Activated T-helper 2 cell treated with anti-CD3 and anti-CD28 coated beads, Interferon-gamma antibody, Interleukin-2, Interleukin-4, amounts not matched to agents 10 μg/mL and 5 μg/mL and 100 μg/mL, durations not matched to agents 14 hours and 24 hours and 36 hours (primary cell): ENCODE measurements at regions not wholly inside any gene's neighbourhood (a gene's known extent, or its start where the extent isn't known, plus 50 kb on each side); places are given as distances from the start of the nearest gene placed in this dataset.

ENCODE experiments used
- DNase-seq: peaks from one replicate; pipeline ENCODE4 v3.0.0; 2021; ENCODE audit warnings: low spot score
- H3K27ac Mint-ChIP-seq: one replicate; pipeline ENCODE4 v1.8.0; 2021; ENCODE audit warnings: mixed read lengths
- H3K27me3 Mint-ChIP-seq: one replicate; pipeline ENCODE4 v1.8.0; 2021; ENCODE audit warnings: low read depth, mixed read lengths
- H3K36me3 Mint-ChIP-seq: one replicate; pipeline ENCODE4 v1.8.0; 2021; ENCODE audit warnings: low read depth, mixed read lengths
- H3K4me1 Mint-ChIP-seq: one replicate; pipeline ENCODE4 v1.8.0; 2021; ENCODE audit warnings: low read depth, mixed read lengths
- H3K4me3 Mint-ChIP-seq: one replicate; pipeline ENCODE4 v1.8.0; 2021; ENCODE audit warnings: low read depth, mild to moderate bottlenecking, moderate library complexity, mixed read lengths
- H3K9me3 Mint-ChIP-seq: one replicate; pipeline ENCODE4 v1.8.0; 2021; ENCODE audit warnings: mixed read lengths
- intact Hi-C: fragments of 100-400 bp; cut with micrococcal nuclease; formaldehyde crosslinking; loops from one replicate; pipeline ENCODE4 v1.15.1; 2023

DNA sequence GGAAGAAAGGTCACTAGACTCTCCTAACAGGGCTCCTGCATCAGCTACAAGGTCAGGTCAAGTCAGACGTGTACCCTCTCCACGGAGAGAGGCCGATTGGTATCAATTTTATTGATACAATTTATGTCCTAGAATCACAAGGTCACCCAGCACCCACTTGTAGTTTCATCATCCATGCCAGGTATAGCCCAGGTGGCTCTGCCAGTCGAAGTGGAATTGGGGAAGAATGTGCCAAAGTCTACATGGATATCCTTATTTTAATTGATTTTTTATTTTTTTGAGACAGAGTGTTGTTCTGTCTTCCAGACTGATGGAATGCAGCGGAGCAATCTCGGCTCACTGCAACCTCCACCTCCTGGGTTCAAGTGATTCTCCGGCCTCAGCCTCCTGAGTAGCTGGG is 334.1 kb downstream of the SHANK2 start:
- peaks cover 35% of the 10 kb centered on the region for H3K9me3 Mint-ChIP-seq
- no peak for DNase-seq
- H3K27ac Mint-ChIP-seq = no peak overlapping the region
- intact Hi-C loops = no loop called here
- no peaks in the 10 kb centered on the region for H3K4me1 Mint-ChIP-seq
- H3K36me3 Mint-ChIP-seq = no peaks in the 10 kb centered on the region
- no peaks in the 10 kb centered on the region for H3K27me3 Mint-ChIP-seq
- H3K4me3 Mint-ChIP-seq = no peak overlapping the region

DNA sequence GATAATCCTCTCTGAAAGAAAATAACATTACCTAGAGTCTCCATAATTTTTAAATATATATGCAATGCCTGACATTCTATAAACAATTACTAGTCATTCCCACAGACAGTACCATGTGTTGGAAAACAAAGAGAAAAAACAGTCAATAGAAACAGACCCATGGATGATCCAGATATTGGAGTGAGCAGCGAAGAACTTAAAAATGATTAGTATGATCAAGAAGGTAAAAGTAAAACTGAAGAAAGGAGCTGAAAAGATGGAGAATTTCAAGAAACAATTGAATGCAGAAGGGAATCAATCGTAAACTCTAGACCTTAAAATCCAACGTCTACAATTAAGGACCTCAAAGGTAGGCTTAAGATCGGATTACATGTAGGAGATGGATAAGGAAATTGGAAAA is 330.6 kb downstream of the SHANK2 start:
- no peak for DNase-seq
- Mint-ChIP-seq H3K27ac (no peak overlapping the region), H3K27me3 (no peaks in the 10 kb centered on the region), H3K9me3 (peaks cover 33% of the 10 kb centered on the region), H3K4me1 (no peaks in the 10 kb centered on the region), H3K36me3 (no peaks in the 10 kb centered on the region), H3K4me3 (no peak overlapping the region)
- intact Hi-C loops = no loop called here

DNA sequence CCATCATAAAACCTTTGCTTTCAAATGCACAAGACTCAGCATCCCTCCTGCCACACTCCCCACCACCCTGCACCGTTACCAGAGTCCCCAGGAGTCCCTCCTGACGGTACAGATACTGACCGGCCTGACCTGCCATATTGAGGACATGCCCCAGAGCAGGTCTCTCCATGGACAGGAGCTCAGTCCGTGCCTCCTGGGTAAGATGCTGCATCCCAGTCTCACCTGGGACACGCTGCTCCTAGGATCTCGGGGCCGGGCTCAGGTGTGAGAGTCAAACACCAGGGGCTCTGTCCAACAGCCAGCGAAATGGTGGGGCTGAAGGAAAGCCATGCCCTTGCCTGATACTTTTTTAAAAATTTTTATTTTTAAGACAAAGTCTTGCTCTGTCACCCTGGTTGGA is 328.3 kb downstream of the SHANK2 start:
- Mint-ChIP-seq H3K27me3 (no peaks in the 10 kb centered on the region), H3K9me3 (peaks cover 25% of the 10 kb centered on the region), H3K4me3 (no peak overlapping the region), H3K4me1 (no peaks in the 10 kb centered on the region), H3K27ac (no peak overlapping the region), H3K36me3 (no peaks in the 10 kb centered on the region)
- no peak for DNase-seq
- intact Hi-C loops = no loop called here

DNA sequence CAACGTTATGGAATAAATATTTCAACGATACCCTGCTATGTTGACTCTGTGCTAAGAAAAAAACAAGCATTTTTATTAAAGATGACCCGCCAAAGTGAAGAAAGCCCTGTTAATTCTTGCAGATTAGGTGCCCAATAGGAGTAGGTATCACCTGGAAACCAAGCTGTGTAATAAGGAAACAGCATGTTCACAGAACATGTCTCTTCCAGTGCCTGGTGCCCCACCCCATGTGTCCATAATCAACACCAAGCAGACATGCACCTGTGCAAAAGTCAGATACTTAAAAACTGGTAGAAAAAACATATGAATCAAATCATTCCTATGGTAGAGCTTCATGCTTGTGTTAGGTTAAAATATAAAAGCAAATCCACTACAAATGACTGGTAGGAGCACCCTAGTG is 327.1 kb downstream of the SHANK2 start:
- H3K4me3 Mint-ChIP-seq = no peak overlapping the region
- intact Hi-C loops = no loop called here

DNA sequence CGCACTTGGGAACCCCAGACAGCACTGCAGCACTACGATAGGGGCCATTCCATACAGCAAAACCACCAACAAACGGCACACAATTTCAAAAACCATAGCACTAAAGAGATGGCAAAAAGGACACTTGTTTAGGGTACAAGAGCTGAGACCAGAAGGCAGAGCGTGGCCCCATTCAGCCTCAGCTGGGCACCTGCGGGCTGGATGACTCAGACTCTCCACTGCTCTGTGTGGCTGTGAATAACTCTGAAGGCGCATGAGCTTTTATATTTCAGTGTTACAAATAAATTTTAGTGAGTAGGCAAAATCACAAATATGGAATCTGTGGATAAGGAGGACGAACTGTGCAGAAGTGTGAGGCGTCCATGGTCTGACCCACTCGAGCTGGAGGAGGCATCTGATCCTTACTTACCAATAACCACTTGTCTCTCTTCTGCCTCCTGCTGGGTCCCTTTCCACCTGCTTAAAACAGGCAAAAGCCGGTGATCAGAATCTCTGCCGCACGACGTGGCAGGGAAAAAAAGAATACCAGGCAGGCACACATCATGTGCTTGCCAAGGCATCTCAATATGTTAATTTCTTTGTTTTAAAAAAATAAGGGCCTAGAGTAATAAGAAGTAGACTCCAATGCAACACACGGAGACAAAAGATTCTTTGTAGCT is 325.7 kb downstream of the SHANK2 start:
- no peak for DNase-seq

More for the DNA sequence above, 327.1 kb downstream of the SHANK2 start:
- Mint-ChIP-seq H3K9me3 (peaks cover 23% of the 10 kb centered on the region), H3K36me3 (no peaks in the 10 kb centered on the region), H3K27me3 (no peaks in the 10 kb centered on the region), H3K4me1 (no peaks in the 10 kb centered on the region), H3K27ac (no peak overlapping the region)
- DNase-seq = no peak

DNA sequence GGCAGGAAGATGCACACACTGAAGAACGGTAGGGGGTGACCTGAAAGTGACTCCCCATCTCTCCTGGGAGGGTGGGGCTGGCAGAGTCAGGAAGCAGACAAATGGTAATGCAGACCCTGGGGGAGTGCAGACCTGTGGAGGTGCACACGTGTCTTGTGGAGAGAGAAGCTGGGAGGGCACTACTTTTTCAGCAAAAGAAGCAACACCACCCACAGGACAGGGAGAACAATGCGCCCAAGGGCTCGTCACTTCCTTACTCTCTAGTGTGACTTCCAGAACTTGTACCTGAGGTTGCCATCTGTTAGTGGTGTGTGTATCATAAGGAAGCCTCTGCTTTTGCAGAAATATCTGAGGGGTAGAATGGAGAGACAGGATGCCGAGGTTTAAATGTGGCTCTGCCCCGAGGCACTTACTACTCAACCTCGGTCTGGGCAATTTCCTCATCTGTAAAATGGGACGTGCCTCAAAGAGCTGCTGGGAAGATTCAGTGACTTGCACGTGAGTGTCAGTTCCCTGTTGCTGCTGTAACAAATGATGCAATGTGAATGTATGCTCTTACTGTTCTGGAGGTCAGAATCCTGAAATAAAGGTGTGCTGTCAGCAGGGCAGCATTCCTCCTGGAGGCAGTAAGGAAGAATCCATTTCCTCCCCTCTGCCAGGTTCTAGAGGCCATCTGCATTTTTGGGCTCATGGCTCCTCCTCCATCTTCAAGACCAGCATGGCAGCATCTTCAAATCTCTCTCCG is 323.4 kb downstream of the SHANK2 start:
- peaks cover 15% of the 10 kb centered on the region for H3K9me3 Mint-ChIP-seq
- no peak overlapping the region for H3K27ac Mint-ChIP-seq
- no peaks in the 10 kb centered on the region for H3K36me3 Mint-ChIP-seq
- no peak overlapping the region for H3K4me3 Mint-ChIP-seq
- DNase-seq = no peak
- H3K4me1 Mint-ChIP-seq = no peaks in the 10 kb centered on the region
- intact Hi-C loops = no loop called here
- no peaks in the 10 kb centered on the region for H3K27me3 Mint-ChIP-seq

More for the DNA sequence above, 325.7 kb downstream of the SHANK2 start:
- H3K4me1 Mint-ChIP-seq = no peaks in the 10 kb centered on the region
- no peaks in the 10 kb centered on the region for H3K36me3 Mint-ChIP-seq
- H3K27ac Mint-ChIP-seq = no peak overlapping the region
- H3K4me3 Mint-ChIP-seq = no peak overlapping the region
- H3K27me3 Mint-ChIP-seq = no peaks in the 10 kb centered on the region
- peaks cover 13% of the 10 kb centered on the region for H3K9me3 Mint-ChIP-seq
- intact Hi-C loops = no loop called here

DNA sequence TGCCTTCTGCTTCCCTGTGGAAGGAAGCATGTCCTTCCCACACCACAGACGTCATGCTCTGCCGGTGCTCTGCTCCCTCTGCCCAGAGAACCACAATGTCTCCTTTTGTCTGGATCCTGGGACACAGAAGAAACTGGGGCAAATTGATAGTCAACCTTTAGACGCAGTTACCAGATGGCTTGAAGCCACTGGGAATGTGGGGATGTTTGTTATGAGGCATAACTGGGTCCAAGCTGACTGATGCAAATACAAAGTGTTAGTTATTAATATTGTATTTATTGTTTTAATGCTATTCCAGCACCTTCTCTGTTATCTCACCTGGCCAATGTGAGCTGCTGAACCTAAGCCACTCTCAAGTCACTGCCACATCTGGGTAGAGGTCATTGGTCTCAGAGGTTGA is 322.2 kb downstream of the SHANK2 start:
- no peak for DNase-seq
- no peaks in the 10 kb centered on the region for H3K27me3 Mint-ChIP-seq
- intact Hi-C loops = no loop called here

DNA sequence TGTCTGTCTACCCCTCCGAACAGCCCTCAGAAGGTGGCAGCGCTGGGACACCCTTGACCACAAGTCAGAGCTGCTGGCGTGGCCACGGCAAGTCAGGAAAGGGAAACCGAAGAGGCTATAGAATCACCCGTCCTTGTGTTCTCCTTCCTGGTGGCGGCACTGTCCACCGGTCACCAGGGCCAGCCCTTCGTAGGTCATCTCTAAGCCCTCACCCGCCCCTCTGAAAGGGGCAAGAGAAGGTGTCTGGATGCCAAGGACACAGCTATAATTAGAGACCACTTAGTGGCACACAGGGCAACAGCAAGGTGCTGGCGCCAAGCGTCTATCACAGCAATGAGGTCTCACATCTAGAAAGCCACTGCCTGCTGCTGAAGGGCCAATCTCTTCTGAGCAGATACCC is 320.9 kb downstream of the SHANK2 start:
- Mint-ChIP-seq H3K4me1 (no peaks in the 10 kb centered on the region), H3K36me3 (no peaks in the 10 kb centered on the region), H3K27me3 (no peaks in the 10 kb centered on the region), H3K27ac (no peak overlapping the region), H3K4me3 (no peak overlapping the region), H3K9me3 (peaks cover 15% of the 10 kb centered on the region)
- no peak for DNase-seq
- intact Hi-C loops = no loop called here

More for the DNA sequence above, 322.2 kb downstream of the SHANK2 start:
- H3K4me3 Mint-ChIP-seq = no peak overlapping the region
- no peak overlapping the region for H3K27ac Mint-ChIP-seq
- H3K4me1 Mint-ChIP-seq = no peaks in the 10 kb centered on the region
- H3K36me3 Mint-ChIP-seq = no peaks in the 10 kb centered on the region
- H3K9me3 Mint-ChIP-seq = peaks cover 15% of the 10 kb centered on the region

DNA sequence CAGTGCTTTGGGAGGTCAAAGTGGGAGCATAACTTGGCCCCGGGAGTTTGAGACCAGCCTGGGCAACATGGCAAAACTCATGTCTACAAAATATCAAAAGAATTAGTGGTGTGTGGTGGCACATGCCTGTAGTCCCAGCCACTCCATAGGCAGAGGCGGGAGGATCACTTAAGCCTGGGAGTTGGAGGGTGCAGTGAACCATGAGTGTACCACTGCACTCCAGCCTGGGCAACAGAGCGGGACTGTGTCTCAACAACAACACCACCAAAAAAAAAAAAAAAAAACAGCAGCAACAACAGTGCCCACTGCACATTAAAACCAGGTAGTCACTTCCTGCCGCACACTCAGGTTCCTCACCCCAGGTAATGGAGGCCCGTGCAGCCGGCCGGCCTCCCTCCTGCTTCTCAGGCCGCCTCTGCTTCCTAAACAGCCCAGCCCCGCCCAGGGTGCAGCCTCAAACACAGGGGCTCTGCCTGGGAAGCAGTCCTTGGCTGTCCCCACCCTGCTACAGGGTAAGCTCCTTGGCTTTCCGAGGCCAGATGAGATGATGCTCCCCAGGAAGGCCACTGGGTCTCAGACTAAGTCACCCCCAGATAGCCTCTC is 318.3 kb downstream of the SHANK2 start:
- no peaks in the 10 kb centered on the region for H3K4me1 Mint-ChIP-seq
- no peak overlapping the region for H3K27ac Mint-ChIP-seq
- H3K4me3 Mint-ChIP-seq = no peak overlapping the region
- DNase-seq = no peak
- no peaks in the 10 kb centered on the region for H3K36me3 Mint-ChIP-seq
- intact Hi-C loops = no loop called here
- peaks cover 25% of the 10 kb centered on the region for H3K9me3 Mint-ChIP-seq
- H3K27me3 Mint-ChIP-seq = no peaks in the 10 kb centered on the region

DNA sequence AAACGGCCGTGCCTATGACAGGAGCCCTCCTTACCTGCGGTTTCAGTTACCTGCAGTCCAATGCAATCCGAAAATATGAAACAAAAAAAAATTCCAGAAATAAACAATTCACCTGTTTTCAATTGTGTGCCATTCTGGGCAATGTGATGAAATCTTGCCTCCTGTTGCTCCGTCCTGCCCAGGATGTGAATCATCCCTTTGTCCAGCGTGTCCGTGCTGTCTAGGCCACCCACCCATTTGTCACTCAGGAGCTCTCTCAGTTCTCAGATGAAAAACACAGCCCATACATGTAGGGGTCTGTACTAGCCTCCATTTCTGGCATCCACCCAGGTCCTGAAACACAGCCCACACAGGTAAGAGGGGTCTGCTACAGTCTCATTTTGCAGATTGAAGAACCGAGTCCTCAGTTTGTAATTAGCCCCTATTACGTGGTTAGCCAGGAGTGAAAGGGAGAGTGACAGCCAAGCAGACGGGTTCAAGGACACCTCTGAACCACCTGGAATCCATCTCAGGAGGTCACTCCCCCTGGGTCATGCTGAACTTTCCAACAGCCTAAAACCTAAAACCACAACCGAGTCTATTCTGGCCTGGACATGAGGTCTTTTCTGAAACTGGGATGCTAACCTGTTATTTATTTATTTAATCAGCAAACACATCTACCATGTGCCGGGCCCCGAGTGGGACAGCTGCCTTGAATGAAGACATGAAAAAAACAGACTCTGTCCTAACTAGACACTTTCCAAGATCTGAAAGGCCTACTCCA is 317.2 kb downstream of the SHANK2 start:
- H3K9me3 Mint-ChIP-seq = peaks cover 30% of the 10 kb centered on the region
- H3K4me1 Mint-ChIP-seq = no peaks in the 10 kb centered on the region
- intact Hi-C loops = no loop called here
- H3K27ac Mint-ChIP-seq = no peak overlapping the region
- no peaks in the 10 kb centered on the region for H3K36me3 Mint-ChIP-seq
- no peaks in the 10 kb centered on the region for H3K27me3 Mint-ChIP-seq
- no peak overlapping the region for H3K4me3 Mint-ChIP-seq
- no peak for DNase-seq

DNA sequence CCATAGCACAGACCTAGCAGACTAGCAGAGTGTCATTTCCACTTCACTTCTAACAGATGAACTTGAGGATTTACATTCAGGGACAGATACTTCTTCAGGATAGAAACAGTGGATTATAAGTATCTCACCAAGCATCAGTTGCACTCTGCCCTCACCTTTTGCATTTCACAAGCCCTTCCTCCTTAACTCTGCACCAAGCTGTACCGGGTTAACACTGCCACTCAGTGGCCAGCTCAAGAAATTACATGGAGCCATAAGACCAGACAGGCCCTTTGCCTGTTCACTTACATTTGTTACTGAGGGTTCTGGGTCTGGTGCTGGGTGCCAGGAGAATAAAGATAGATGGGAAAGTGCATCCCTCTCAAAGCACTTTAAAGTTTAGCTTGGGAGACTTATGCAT is 309.8 kb downstream of the SHANK2 start:
- Mint-ChIP-seq H3K4me3 (no peak overlapping the region), H3K4me1 (no peaks in the 10 kb centered on the region), H3K9me3 (peaks cover 62% of the 10 kb centered on the region), H3K27ac (no peak overlapping the region), H3K27me3 (no peaks in the 10 kb centered on the region), H3K36me3 (no peaks in the 10 kb centered on the region)
- intact Hi-C loops = no loop called here
- DNase-seq = no peak

DNA sequence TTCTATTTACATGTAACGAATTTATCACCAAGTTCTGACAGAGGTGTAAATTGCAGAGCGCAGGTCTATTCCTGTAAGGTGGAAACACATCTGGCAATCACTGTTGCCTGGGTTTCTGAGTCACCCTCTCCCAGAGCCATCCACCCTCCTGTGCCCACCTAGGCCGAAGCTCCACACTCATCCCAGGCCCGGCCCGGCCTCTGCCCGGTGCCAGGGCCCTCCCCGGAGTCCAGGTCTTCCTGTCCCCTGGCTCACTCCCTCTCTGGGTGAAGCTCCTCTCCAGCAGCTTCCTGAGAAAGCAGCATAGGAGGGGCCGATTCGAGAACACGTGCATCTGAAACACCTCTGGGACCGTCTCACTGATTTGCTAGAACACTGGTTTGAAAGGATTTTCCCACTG is 308.2 kb downstream of the SHANK2 start:
- peaks cover 56% of the 10 kb centered on the region for H3K9me3 Mint-ChIP-seq
- intact Hi-C loops = no loop called here

DNA sequence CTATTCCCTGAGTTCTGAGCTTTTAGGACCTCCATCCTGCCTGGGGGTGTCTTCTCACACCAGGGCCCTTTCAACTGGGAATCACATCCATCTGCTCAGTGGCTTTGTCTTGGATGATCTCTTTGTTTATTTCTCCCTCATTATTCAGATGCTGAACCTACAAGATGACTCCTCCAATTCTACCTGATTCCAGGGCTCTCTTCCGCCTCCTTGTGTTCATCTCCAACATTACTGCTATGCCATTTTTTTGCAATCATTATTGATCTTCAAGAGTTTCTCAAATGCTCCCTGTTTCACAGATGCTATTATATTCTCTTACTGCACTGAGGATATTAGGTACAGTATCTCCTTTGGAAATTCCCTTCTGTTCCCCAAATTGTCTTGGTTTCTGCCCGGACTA is 307.7 kb downstream of the SHANK2 start:
- DNase-seq = no peak
- H3K4me1 Mint-ChIP-seq = no peaks in the 10 kb centered on the region
- no peak overlapping the region for H3K4me3 Mint-ChIP-seq
- H3K36me3 Mint-ChIP-seq = no peaks in the 10 kb centered on the region
- H3K27ac Mint-ChIP-seq = no peak overlapping the region
- peaks cover 54% of the 10 kb centered on the region for H3K9me3 Mint-ChIP-seq
- no peaks in the 10 kb centered on the region for H3K27me3 Mint-ChIP-seq
- intact Hi-C loops = no loop called here

More for the DNA sequence above, 308.2 kb downstream of the SHANK2 start:
- H3K27ac Mint-ChIP-seq = no peak overlapping the region
- H3K4me3 Mint-ChIP-seq = no peak overlapping the region
- H3K4me1 Mint-ChIP-seq = no peaks in the 10 kb centered on the region
- no peak for DNase-seq
- H3K36me3 Mint-ChIP-seq = no peaks in the 10 kb centered on the region
- no peaks in the 10 kb centered on the region for H3K27me3 Mint-ChIP-seq
